ENCODE measurements at regions not wholly inside any gene's neighbourhood (a gene's known extent, or its start where the extent isn't known, plus 50 kb on each side); places are given as distances from the start of the nearest gene placed in this dataset.

DNA sequence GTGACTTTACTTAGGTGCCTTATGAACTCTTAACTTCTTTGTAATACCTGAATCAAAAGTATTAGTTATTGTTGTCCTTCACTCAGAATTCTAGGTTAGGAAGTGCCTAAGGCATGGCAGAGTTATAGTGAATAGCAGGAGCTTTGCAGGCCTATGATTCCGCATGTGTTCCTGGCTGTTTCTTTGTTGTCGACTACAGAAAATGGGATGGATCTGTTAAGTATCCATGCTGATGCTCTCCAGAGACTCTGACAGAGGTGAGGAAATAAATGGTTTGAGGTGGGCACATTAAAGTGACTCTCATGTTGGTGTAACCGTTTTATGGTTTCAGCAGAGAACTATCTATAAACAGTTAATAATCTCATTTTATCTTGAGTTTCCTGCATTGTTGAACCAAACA lies 1601.3 kb downstream of the PCDH7 start:
- Histone ChIP-seq H3K4me3 (no peak overlapping the region), H3K4me1 (replicated peaks in 1 of 2) (no peaks in the 10 kb centered on the region), H3K27ac (no peak overlapping the region)
- 17 to 87% (median 67%) methylated on average over 1 to 3 of the region's 3 CpGs; no CpG with 5 or more reads in 3 of the 10 experiments for WGBS, 10 experiments
- no peak for ATAC-seq (replicated peaks in 6 of 8)
- in situ Hi-C loops (cut with MboI; ENCODE audit: low pct_unique_long_range_greater_than_20kb in 2 of 9, low sequenced_read_pairs in 9 of 9, unreplicated experiment in 9 of 9) = no loop called here

- no peak for ATAC-seq (replicated peaks in 6 of 8)
- Histone ChIP-seq H3K4me1 (replicated peaks in 1 of 2) (no peaks in the 10 kb centered on the region), H3K4me3 (no peak overlapping the region), H3K27ac (no peak overlapping the region)
- in situ Hi-C loops (cut with MboI; ENCODE audit: low pct_unique_long_range_greater_than_20kb in 2 of 9, low sequenced_read_pairs in 9 of 9, unreplicated experiment in 9 of 9) = no loop called here
- 0 to 100% (median 82%) methylated on average over 1 of the region's 1 CpG for whole genome bisulfite sequencing, 10 experiments
Measured at GRCh38 chr4:32334759-32335158, 1614.6 kb downstream of the PCDH7 start.

DNA sequence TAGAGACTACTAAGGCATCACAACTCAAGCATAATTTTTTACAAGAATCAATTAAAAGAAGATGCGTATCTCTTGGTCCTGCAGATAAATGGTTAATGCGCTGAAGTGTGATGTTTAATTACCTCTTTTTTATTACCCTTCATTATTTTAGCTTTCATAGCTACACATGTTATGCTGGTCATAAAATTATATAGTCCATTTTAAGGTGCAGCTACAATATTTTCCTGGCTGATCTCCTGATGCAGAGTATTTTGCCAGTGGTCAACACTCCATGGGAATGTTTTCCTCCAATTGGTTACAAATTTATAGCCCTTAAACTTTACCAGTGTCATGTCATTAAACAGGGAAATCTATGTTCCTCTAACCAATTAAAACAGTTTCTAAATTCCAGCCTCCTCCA lies 1617.2 kb downstream of the PCDH7 start:
- Histone ChIP-seq H3K27ac (no peak overlapping the region), H3K4me1 (replicated peaks in 1 of 2) (no peaks in the 10 kb centered on the region), H3K4me3 (no peak overlapping the region)
- in situ Hi-C loops (cut with MboI; ENCODE audit: low pct_unique_long_range_greater_than_20kb in 2 of 9, low sequenced_read_pairs in 9 of 9, unreplicated experiment in 9 of 9) = no loop called here
- no peak for ATAC-seq (replicated peaks in 6 of 8)
- 20 to 100% (median 74%) methylated on average over 1 to 2 of the region's 2 CpGs; no CpG with 5 or more reads in 2 of the 10 experiments for WGBS, 10 experiments

DNA sequence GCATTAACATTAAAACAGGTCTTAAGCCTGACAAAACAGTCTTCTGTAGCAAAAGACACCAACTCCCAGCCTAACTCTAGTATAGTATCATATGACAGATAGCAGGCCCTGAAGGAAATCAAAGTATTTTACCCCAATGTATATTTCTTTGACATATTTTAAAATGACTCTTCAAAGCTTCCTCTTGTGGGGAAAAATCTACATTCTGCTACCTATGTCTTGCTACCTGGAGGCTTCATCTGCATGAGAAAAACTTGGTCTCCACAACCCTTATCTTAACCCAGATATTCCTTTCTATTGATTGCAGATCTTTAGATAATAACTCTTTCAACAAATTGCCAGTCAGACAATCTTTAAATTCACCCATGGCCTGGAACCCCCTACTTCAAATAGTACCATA lies 1620.4 kb downstream of the PCDH7 start:
- ATAC-seq (replicated peaks in 6 of 8) = no peak
- H3K27ac ChIP-seq = no peak overlapping the region
- no peaks in the 10 kb centered on the region for H3K4me1 ChIP-seq (replicated peaks in 1 of 2)
- no peak overlapping the region for H3K4me3 ChIP-seq
- in situ Hi-C loops (cut with MboI; ENCODE audit: low pct_unique_long_range_greater_than_20kb in 2 of 9, low sequenced_read_pairs in 9 of 9, unreplicated experiment in 9 of 9) = no loop called here

DNA sequence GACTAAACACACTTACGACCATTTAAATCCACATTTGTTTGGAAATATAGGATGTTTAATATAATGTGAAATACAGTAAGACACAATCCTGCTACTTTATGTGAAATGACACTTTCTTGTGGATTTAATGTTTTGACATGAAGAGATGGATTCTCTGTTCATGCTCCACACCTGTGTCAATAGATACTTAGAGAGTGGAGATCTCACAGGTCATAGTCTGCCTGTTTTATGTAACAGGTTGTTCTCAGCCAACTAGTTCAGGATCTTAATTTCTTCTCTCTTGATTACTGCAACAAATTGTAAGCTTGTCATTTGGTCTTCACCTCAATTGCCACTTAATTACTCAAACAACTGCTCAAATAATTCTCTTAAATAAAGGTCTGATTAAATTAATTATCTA lies 1621.2 kb downstream of the PCDH7 start:
- in situ Hi-C loops (cut with MboI; ENCODE audit: low pct_unique_long_range_greater_than_20kb in 2 of 9, low sequenced_read_pairs in 9 of 9, unreplicated experiment in 9 of 9) = no loop called here
- Histone ChIP-seq H3K27ac (no peak overlapping the region), H3K4me3 (no peak overlapping the region), H3K4me1 (replicated peaks in 1 of 2) (no peaks in the 10 kb centered on the region)
- no peak for ATAC-seq (replicated peaks in 6 of 8)
- WGBS, 10 experiments = 0 to 100% (median 80%) methylated on average over 1 of the region's 1 CpG; no CpG with 5 or more reads in 3 of the 10 experiments

DNA sequence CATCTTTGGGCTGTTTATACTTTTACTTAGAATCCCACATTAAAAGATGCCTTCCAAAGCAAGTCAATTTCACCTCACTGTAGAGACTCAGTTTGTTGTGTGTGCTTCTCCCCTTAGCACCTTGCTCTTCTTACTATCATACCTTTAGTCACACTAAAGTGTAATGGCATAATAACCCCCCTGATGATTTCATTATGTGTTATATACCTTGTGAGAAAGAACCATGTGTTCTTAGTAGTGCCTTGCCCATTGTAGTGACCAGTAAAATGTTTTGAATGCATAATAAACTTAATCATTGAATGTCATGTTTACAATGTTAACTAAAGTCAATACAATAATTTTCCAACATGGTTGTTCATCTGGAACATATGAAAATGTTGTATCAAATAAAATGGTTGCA lies 1621.9 kb downstream of the PCDH7 start:
- Histone ChIP-seq H3K4me1 (replicated peaks in 1 of 2) (no peaks in the 10 kb centered on the region), H3K27ac (no peak overlapping the region), H3K4me3 (no peak overlapping the region)
- no peak for ATAC-seq (replicated peaks in 6 of 8)
- in situ Hi-C loops (cut with MboI; ENCODE audit: low pct_unique_long_range_greater_than_20kb in 2 of 9, low sequenced_read_pairs in 9 of 9, unreplicated experiment in 9 of 9) = no loop called here

- Histone ChIP-seq H3K4me3 (no peak overlapping the region), H3K27ac (no peak overlapping the region), H3K4me1 (replicated peaks in 1 of 2) (no peaks in the 10 kb centered on the region)
- 0 to 100% (median 80%) methylated on average over 1 to 4 of the region's 4 CpGs for WGBS, 10 experiments
- in situ Hi-C loops (cut with MboI; ENCODE audit: low pct_unique_long_range_greater_than_20kb in 2 of 9, low sequenced_read_pairs in 9 of 9, unreplicated experiment in 9 of 9) = no loop called here
- no peak for ATAC-seq (replicated peaks in 6 of 8)
Measured at GRCh38 chr4:32349026-32349425, 1628.9 kb downstream of the PCDH7 start.

GRCh38 chr4:32374206-32374605 lies 1654.0 kb downstream of the PCDH7 start:
- no peak for ATAC-seq (replicated peaks in 6 of 8)
- no peaks in the 10 kb centered on the region for H3K4me1 ChIP-seq (replicated peaks in 1 of 2)
- WGBS, 10 experiments = 67 to 100% (median 72%) methylated on average over 1 to 2 of the region's 2 CpGs; no CpG with 5 or more reads in 2 of the 10 experiments
- no peak overlapping the region for H3K4me3 ChIP-seq
- in situ Hi-C loops (cut with MboI; ENCODE audit: low pct_unique_long_range_greater_than_20kb in 2 of 9, low sequenced_read_pairs in 9 of 9, unreplicated experiment in 9 of 9) = no loop called here
- H3K27ac ChIP-seq = no peak overlapping the region

GRCh38 chr4:32393806-32394205 lies 1673.6 kb downstream of the PCDH7 start:
- H3K4me3 ChIP-seq = no peak overlapping the region
- 0 to 100% (median 61%) methylated on average over 1 to 3 of the region's 3 CpGs; no CpG with 5 or more reads in 1 of the 10 experiments for whole genome bisulfite sequencing, 10 experiments

DNA sequence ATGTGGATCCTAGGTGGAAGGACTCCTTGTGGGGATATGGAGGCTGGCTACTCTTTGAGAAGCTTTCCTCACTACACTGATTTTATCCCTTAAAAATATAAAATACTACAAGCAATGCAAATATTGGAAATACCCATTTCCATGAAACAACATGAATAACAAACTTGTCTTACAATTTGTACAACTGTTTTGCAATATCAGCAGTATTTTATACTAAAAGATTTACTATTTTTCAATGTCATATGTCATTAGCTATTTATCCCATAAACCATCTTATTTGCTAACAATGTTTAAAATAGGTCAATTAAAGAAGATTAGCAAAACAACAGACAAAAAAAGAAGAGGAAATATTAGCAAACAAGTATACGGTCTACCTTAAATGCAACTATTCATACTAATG lies 1674.1 kb downstream of the PCDH7 start:
- Histone ChIP-seq H3K27ac (no peak overlapping the region), H3K4me1 (replicated peaks in 1 of 2) (peaks cover 0 to 14% of the 10 kb centered on the region in 2 donors), H3K4me3 (no peak overlapping the region)
- WGBS, 10 experiments = 50 to 100% (median 96%) methylated on average over 1 of the region's 1 CpG; no CpG with 5 or more reads in 2 of the 10 experiments
- no peak for ATAC-seq (replicated peaks in 6 of 8)
- in situ Hi-C loops (cut with MboI; ENCODE audit: low pct_unique_long_range_greater_than_20kb in 2 of 9, low sequenced_read_pairs in 9 of 9, unreplicated experiment in 9 of 9) = no loop called here

More at GRCh38 chr4:32393806-32394205, 1673.6 kb downstream of the PCDH7 start:
- ATAC-seq (replicated peaks in 6 of 8) = no peak
- Histone ChIP-seq H3K27ac (no peak overlapping the region), H3K4me1 (replicated peaks in 1 of 2) (peaks cover 0 to 14% of the 10 kb centered on the region in 2 donors)
- in situ Hi-C loops (cut with MboI; ENCODE audit: low pct_unique_long_range_greater_than_20kb in 2 of 9, low sequenced_read_pairs in 9 of 9, unreplicated experiment in 9 of 9) = no loop called here

DNA sequence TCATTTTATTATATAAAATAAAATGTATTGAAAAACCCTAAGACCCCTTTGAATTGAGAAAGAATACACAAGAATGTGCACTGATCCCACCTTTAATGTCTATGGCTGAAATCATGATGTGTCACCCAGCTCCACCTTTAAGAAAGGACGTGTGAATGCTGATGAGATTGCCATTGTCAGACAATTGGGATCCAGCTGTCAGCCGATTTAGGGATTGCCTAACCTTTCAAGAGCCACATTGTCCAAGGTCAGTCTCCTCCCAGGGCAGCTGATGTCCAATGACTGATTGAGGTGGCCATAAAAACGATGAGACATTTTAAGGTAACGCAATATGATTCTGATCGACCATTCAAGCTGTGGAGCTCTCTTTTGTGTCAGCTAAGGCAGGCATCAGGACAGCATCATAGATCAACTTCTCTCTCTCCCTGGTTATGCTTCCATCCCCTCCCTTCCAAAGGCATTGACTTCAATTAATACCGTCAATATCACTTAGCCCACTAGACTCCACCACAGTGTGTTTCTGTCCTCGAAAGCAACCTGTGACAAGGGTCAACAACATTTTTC lies 1676.4 kb downstream of the PCDH7 start:
- H3K4me1 ChIP-seq (replicated peaks in 1 of 2) = peaks cover 0 to 14% of the 10 kb centered on the region in 2 donors
- in situ Hi-C loops (cut with MboI; ENCODE audit: low pct_unique_long_range_greater_than_20kb in 2 of 9, low sequenced_read_pairs in 9 of 9, unreplicated experiment in 9 of 9) = no loop called here
- peak in 4 of 8 experiments; percentile 19 to 74 (median 50) for ATAC-seq (replicated peaks in 6 of 8)
- no peak overlapping the region for H3K27ac ChIP-seq
- no peak overlapping the region for H3K4me3 ChIP-seq
- 7 to 90% (median 34%) methylated on average over 3 to 6 of the region's 7 CpGs; no CpG with 5 or more reads in 2 of the 10 experiments for WGBS, 10 experiments

DNA sequence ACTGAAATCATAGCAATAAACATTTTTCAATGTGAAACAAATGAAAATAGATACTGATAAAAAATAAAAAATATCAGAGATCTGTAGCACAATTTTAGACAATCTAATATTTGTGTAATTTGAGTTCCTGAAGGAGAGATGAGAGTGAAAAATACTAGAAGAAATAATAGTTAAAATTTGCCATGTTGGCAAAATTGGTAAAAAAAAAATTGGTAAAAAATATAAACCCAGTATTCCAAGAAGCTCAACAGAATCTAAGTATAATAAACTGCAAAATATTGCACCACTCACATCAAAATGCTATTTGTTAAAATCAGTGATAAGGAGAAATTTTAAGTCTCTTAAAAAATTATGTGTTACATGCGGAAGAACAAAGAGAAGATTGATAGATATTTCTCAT lies 1680.7 kb downstream of the PCDH7 start:
- peaks cover 0 to 14% of the 10 kb centered on the region in 2 donors for H3K4me1 ChIP-seq (replicated peaks in 1 of 2)
- H3K4me3 ChIP-seq = no peak overlapping the region
- 53 to 100% (median 97%) methylated on average over 1 of the region's 1 CpG; no CpG with 5 or more reads in 1 of the 10 experiments for WGBS, 10 experiments
- ATAC-seq (replicated peaks in 6 of 8) = no peak
- no peak overlapping the region for H3K27ac ChIP-seq
- in situ Hi-C loops (cut with MboI; ENCODE audit: low pct_unique_long_range_greater_than_20kb in 2 of 9, low sequenced_read_pairs in 9 of 9, unreplicated experiment in 9 of 9) = no loop called here

DNA sequence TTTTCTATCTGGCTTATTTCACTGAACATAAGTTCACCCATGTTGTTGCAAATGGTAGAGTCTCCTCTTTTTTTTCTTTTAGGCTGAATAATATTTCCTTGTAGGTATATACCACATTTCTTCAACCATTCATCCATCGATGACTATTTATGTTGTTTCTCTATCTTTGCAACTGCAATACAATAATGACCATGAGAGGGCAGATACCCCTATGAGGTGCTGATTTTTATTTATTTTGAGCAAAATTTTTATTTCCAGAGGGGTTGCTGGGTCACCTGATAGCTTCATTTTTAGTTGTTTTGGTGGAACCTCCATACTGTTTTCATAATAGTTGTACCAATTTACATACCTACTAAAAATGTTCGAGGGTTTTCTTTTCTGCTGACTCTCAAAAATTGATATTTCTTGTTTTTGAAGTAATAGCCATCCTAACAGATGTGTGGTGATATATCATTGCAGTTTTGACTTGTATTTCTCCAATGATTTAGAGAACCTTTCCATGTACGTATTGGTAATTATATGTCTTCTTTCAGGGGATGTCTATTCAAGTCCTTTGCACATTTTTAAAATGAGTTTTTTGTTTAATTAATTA lies 1697.0 kb downstream of the PCDH7 start:
- no peak overlapping the region for H3K4me3 ChIP-seq
- H3K4me1 ChIP-seq (replicated peaks in 1 of 2) = no peaks in the 10 kb centered on the region
- 4 to 100% (median 60%) methylated on average over 1 to 3 of the region's 3 CpGs; no CpG with 5 or more reads in 1 of the 10 experiments for WGBS, 10 experiments
- ATAC-seq (replicated peaks in 6 of 8) = no peak
- H3K27ac ChIP-seq = no peak overlapping the region
- in situ Hi-C loops (cut with MboI; ENCODE audit: low pct_unique_long_range_greater_than_20kb in 2 of 9, low sequenced_read_pairs in 9 of 9, unreplicated experiment in 9 of 9) = no loop called here

GRCh38 chr4:32423267-32423666 lies 1703.1 kb downstream of the PCDH7 start:
- H3K27ac ChIP-seq = no peak overlapping the region
- H3K4me1 ChIP-seq (replicated peaks in 1 of 2) = no peaks in the 10 kb centered on the region
- in situ Hi-C loops (cut with MboI; ENCODE audit: low pct_unique_long_range_greater_than_20kb in 2 of 9, low sequenced_read_pairs in 9 of 9, unreplicated experiment in 9 of 9) = no loop called here
- 0 to 100% (median 65%) methylated on average over 1 to 2 of the region's 3 CpGs; no CpG with 5 or more reads in 6 of the 10 experiments for WGBS, 10 experiments
- no peak for ATAC-seq (replicated peaks in 6 of 8)
- H3K4me3 ChIP-seq = no peak overlapping the region
